ENCODE measurements at regions not wholly inside any gene's neighbourhood (a gene's known extent, or its start where the extent isn't known, plus 50 kb on each side); places are given as distances from the start of the nearest gene placed in this dataset.

- no peaks in the 10 kb centered on the region for H3K9me3 ChIP-seq (ENCODE audit: low read length)
- H3K4me3 ChIP-seq (ENCODE audit: low read depth in 1 of 2, low read length in 2 of 2): no peak overlapping the region
- H3K9ac ChIP-seq (ENCODE audit: low read length): no peak overlapping the region
- H3K27me3 ChIP-seq (ENCODE audit: control insufficient read depth in 1 of 2, insufficient read depth in 2 of 2, low read length in 2 of 2): no peaks in the 10 kb centered on the region
- no peak overlapping the region for H3K27ac ChIP-seq (ENCODE audit: low read depth, low read length)
- H3K4me1 ChIP-seq (ENCODE audit: insufficient read depth, low read length): no peaks in the 10 kb centered on the region
- H3K36me3 ChIP-seq (ENCODE audit: insufficient read depth, low read length): no peaks in the 10 kb centered on the region
These were observed 466.0 kb downstream of the RIT2 start for GRCh38 chr18:42649331-42650035.

- H3K36me3 ChIP-seq (ENCODE audit: insufficient read depth, low read length): no peaks in the 10 kb centered on the region
- H3K9ac ChIP-seq (ENCODE audit: low read length): no peak overlapping the region
- H3K4me1 ChIP-seq (ENCODE audit: insufficient read depth, low read length): no peaks in the 10 kb centered on the region
These were observed 460.9 kb downstream of the RIT2 start for GRCh38 chr18:42654556-42654955.

GRCh38 chr18:42657551-42657950 is 457.9 kb downstream of the RIT2 start:
- Histone ChIP-seq H3K36me3 (ENCODE audit: insufficient read depth, low read length) (no peaks in the 10 kb centered on the region), H3K27ac (ENCODE audit: low read depth, low read length) (no peak overlapping the region), H3K9ac (ENCODE audit: low read length) (no peak overlapping the region), H3K4me1 (ENCODE audit: insufficient read depth, low read length) (no peaks in the 10 kb centered on the region), H3K9me3 (ENCODE audit: low read length) (no peaks in the 10 kb centered on the region), H3K4me3 (ENCODE audit: low read depth in 1 of 2, low read length in 2 of 2) (no peak overlapping the region), H3K27me3 (ENCODE audit: control insufficient read depth in 1 of 2, insufficient read depth in 2 of 2, low read length in 2 of 2) (no peaks in the 10 kb centered on the region)

More at GRCh38 chr18:42654556-42654955, 460.9 kb downstream of the RIT2 start:
- Histone ChIP-seq H3K9me3 (ENCODE audit: low read length) (no peaks in the 10 kb centered on the region), H3K27me3 (ENCODE audit: control insufficient read depth in 1 of 2, insufficient read depth in 2 of 2, low read length in 2 of 2) (no peaks in the 10 kb centered on the region), H3K4me3 (ENCODE audit: low read depth in 1 of 2, low read length in 2 of 2) (no peak overlapping the region), H3K27ac (ENCODE audit: low read depth, low read length) (no peak overlapping the region)

GRCh38 chr18:42658171-42658570 is 457.3 kb downstream of the RIT2 start:
- Histone ChIP-seq H3K9me3 (ENCODE audit: low read length) (no peaks in the 10 kb centered on the region), H3K4me1 (ENCODE audit: insufficient read depth, low read length) (no peaks in the 10 kb centered on the region), H3K27me3 (ENCODE audit: control insufficient read depth in 1 of 2, insufficient read depth in 2 of 2, low read length in 2 of 2) (no peaks in the 10 kb centered on the region), H3K4me3 (ENCODE audit: low read depth in 1 of 2, low read length in 2 of 2) (no peak overlapping the region), H3K9ac (ENCODE audit: low read length) (no peak overlapping the region), H3K36me3 (ENCODE audit: insufficient read depth, low read length) (no peaks in the 10 kb centered on the region), H3K27ac (ENCODE audit: low read depth, low read length) (no peak overlapping the region)

GRCh38 chr18:42659187-42659586 is 456.3 kb downstream of the RIT2 start:
- Histone ChIP-seq H3K4me3 (ENCODE audit: low read depth in 1 of 2, low read length in 2 of 2) (no peak overlapping the region), H3K27ac (ENCODE audit: low read depth, low read length) (no peak overlapping the region), H3K9me3 (ENCODE audit: low read length) (no peaks in the 10 kb centered on the region), H3K36me3 (ENCODE audit: insufficient read depth, low read length) (no peaks in the 10 kb centered on the region), H3K4me1 (ENCODE audit: insufficient read depth, low read length) (no peaks in the 10 kb centered on the region), H3K27me3 (ENCODE audit: control insufficient read depth in 1 of 2, insufficient read depth in 2 of 2, low read length in 2 of 2) (no peaks in the 10 kb centered on the region), H3K9ac (ENCODE audit: low read length) (no peak overlapping the region)

- no peaks in the 10 kb centered on the region for H3K4me1 ChIP-seq (ENCODE audit: insufficient read depth, low read length)
- no peaks in the 10 kb centered on the region for H3K36me3 ChIP-seq (ENCODE audit: insufficient read depth, low read length)
- H3K4me3 ChIP-seq (ENCODE audit: low read depth in 1 of 2, low read length in 2 of 2): no peak overlapping the region
- no peaks in the 10 kb centered on the region for H3K27me3 ChIP-seq (ENCODE audit: control insufficient read depth in 1 of 2, insufficient read depth in 2 of 2, low read length in 2 of 2)
- H3K27ac ChIP-seq (ENCODE audit: low read depth, low read length): no peak overlapping the region
- H3K9ac ChIP-seq (ENCODE audit: low read length): no peak overlapping the region
- H3K9me3 ChIP-seq (ENCODE audit: low read length): no peaks in the 10 kb centered on the region
These were observed 444.6 kb downstream of the RIT2 start for GRCh38 chr18:42670860-42671259.

GRCh38 chr18:42675810-42676209 is 439.7 kb downstream of the RIT2 start:
- Histone ChIP-seq H3K9me3 (ENCODE audit: low read length) (no peaks in the 10 kb centered on the region), H3K4me1 (ENCODE audit: insufficient read depth, low read length) (no peaks in the 10 kb centered on the region), H3K27ac (ENCODE audit: low read depth, low read length) (no peak overlapping the region)

GRCh38 chr18:42683094-42683493 is 432.4 kb downstream of the RIT2 start:
- no peaks in the 10 kb centered on the region for H3K9me3 ChIP-seq (ENCODE audit: low read length)
- H3K9ac ChIP-seq (ENCODE audit: low read length): no peak overlapping the region
- H3K27ac ChIP-seq (ENCODE audit: low read depth, low read length): no peak overlapping the region
- no peaks in the 10 kb centered on the region for H3K4me1 ChIP-seq (ENCODE audit: insufficient read depth, low read length)
- no peaks in the 10 kb centered on the region for H3K36me3 ChIP-seq (ENCODE audit: insufficient read depth, low read length)
- no peak overlapping the region for H3K4me3 ChIP-seq (ENCODE audit: low read depth in 1 of 2, low read length in 2 of 2)
- H3K27me3 ChIP-seq (ENCODE audit: control insufficient read depth in 1 of 2, insufficient read depth in 2 of 2, low read length in 2 of 2): no peaks in the 10 kb centered on the region

More at GRCh38 chr18:42675810-42676209, 439.7 kb downstream of the RIT2 start:
- H3K36me3 ChIP-seq (ENCODE audit: insufficient read depth, low read length): no peaks in the 10 kb centered on the region
- no peaks in the 10 kb centered on the region for H3K27me3 ChIP-seq (ENCODE audit: control insufficient read depth in 1 of 2, insufficient read depth in 2 of 2, low read length in 2 of 2)
- no peak overlapping the region for H3K9ac ChIP-seq (ENCODE audit: low read length)
- no peak overlapping the region for H3K4me3 ChIP-seq (ENCODE audit: low read depth in 1 of 2, low read length in 2 of 2)

GRCh38 chr18:42689310-42689709 is 426.2 kb downstream of the RIT2 start:
- H3K27ac ChIP-seq (ENCODE audit: low read depth, low read length): no peak overlapping the region
- no peaks in the 10 kb centered on the region for H3K36me3 ChIP-seq (ENCODE audit: insufficient read depth, low read length)
- H3K9me3 ChIP-seq (ENCODE audit: low read length): no peaks in the 10 kb centered on the region
- no peaks in the 10 kb centered on the region for H3K4me1 ChIP-seq (ENCODE audit: insufficient read depth, low read length)
- no peak overlapping the region for H3K4me3 ChIP-seq (ENCODE audit: low read depth in 1 of 2, low read length in 2 of 2)
- H3K27me3 ChIP-seq (ENCODE audit: control insufficient read depth in 1 of 2, insufficient read depth in 2 of 2, low read length in 2 of 2): no peaks in the 10 kb centered on the region
- H3K9ac ChIP-seq (ENCODE audit: low read length): no peak overlapping the region

Data from muscle layer of colon (tissue), 2 donors.